Adrenal gland (tissue), 5 donors: ENCODE measurements at regions not wholly inside any gene's neighbourhood (a gene's known extent, or its start where the extent isn't known, plus 50 kb on each side); places are given as distances from the start of the nearest gene placed in this dataset.

Experiments
- POLR2A ChIP-seq, 2 donors: fragments of 450-650 bp; IDR thresholded peaks; one replicate each; pipeline ENCODE4 v1.6.1; 2017; ENCODE audit warnings: antibody characterized with exemption in 2 of 2, mild to moderate bottlenecking in 2 of 2, moderate library complexity in 1 of 2
- TF ChIP-seq, protein P1 (sequence below), 6 experiments: fragments of 450-650 bp in 4 of 6; fragments of 200-600 bp in 2 of 6; sonication (generic) in 1 of 6; IDR thresholded peaks; 1 replicate in 5 of 6; 2 replicates in 1 of 6; pipeline versions ENCODE4 v1.5.1 to v1.8.0; 2016 to 2021; ENCODE audit warnings: antibody characterized with exemption in 6 of 6, mild to moderate bottlenecking in 2 of 6, moderate library complexity in 1 of 6
- donor health status: DM: no; HTN: no; CAD: no.

DNA sequence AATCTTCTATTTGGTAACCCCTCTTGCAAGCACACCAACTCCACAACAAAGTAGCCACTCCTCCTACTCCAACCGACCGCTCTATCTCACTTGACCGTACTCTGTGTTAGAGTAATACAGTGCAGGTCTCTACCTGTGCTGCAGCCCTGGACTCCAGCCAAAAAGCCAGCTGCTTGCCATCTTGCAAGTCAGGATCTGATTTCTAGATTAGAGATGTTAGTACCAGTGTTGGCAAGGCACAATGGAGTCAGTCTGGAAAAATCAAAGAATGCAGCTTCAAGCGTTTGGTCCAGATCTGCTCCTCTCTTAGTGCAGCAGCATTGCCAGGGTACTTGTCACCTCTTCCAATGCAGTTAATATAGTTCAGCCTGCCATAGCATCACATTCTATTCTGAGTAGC, 477.6 kb downstream of the ZSWIM6 start:
- TF ChIP-seq, protein P1, sequence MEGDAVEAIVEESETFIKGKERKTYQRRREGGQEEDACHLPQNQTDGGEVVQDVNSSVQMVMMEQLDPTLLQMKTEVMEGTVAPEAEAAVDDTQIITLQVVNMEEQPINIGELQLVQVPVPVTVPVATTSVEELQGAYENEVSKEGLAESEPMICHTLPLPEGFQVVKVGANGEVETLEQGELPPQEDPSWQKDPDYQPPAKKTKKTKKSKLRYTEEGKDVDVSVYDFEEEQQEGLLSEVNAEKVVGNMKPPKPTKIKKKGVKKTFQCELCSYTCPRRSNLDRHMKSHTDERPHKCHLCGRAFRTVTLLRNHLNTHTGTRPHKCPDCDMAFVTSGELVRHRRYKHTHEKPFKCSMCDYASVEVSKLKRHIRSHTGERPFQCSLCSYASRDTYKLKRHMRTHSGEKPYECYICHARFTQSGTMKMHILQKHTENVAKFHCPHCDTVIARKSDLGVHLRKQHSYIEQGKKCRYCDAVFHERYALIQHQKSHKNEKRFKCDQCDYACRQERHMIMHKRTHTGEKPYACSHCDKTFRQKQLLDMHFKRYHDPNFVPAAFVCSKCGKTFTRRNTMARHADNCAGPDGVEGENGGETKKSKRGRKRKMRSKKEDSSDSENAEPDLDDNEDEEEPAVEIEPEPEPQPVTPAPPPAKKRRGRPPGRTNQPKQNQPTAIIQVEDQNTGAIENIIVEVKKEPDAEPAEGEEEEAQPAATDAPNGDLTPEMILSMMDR (IDR thresholded peaks at IDR 0.05): no peak
- no peak for TF ChIP-seq POLR2A (IDR thresholded peaks at IDR 0.05)
